ENCODE measurements at regions not wholly inside any gene's neighbourhood (a gene's known extent, or its start where the extent isn't known, plus 50 kb on each side); places are given as distances from the start of the nearest gene placed in this dataset.

DNA sequence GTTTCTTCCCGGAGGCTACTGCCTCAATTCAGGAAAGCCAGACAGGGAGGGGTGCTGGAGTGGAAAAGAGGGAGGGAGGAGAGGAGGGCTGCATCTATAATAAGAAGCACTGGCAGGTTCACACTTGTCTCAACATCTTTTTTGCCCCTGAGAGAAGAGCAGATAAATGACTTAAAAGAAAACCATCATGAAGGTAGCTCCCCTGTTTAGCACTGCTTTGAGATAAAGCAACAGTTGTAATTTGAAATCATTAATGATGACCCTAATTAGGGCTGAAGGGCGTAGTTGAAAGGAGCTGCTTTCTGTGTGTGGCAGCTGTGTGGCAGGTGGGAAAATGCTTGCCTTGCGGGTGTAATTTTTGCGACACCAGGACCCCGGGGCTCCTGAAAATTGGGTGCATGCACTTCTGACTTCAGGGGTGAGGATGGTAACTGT lies 222.8 kb upstream of the IL12A start:
- no peak overlapping the region for H3K27ac Mint-ChIP-seq
- Histone ChIP-seq H3K4me2 (peak overlapping the region; percentile 78), H3K9ac (no peak overlapping the region), H3K27ac (no peak overlapping the region), H3K79me2 (ENCODE audit: low read depth) (peaks cover 9% of the 10 kb centered on the region), H3K27me3 (peaks cover 27% of the 10 kb centered on the region), H3K9me3 (ENCODE audit: low read depth) (no peaks in the 10 kb centered on the region), H3K4me3 (peak overlapping the region; percentile 79), H3K4me1 (peaks cover 6% of the 10 kb centered on the region), H3K36me3 (no peaks in the 10 kb centered on the region), H2AFZ (replicated peaks) (peak overlapping the region; percentile 88), H3F3A (ENCODE audit: low read depth) (peaks cover 32% of the 10 kb centered on the region), H4K20me1 (ENCODE audit: low read depth) (peaks cover 6% of the 10 kb centered on the region)
- no peaks in the 10 kb centered on the region for H3K9me3 Mint-ChIP-seq
- no peaks in the 10 kb centered on the region for H3K36me3 Mint-ChIP-seq
- H3K4me1 Mint-ChIP-seq, result peaks cover 18% of the 10 kb centered on the region
- peaks cover 3% of the 10 kb centered on the region for H3K27me3 Mint-ChIP-seq (ENCODE audit: insufficient read depth, low read depth)
- H3K4me3 Mint-ChIP-seq, result peak overlapping the region; percentile 95
- no peak for DNase-seq (ENCODE audit: low spot score)
- TF ChIP-seq EZH2 (IDR thresholded peaks at IDR 0.05) (no peak), EZH2phosphoT487 (IDR thresholded peaks at IDR 0.05) (no peak)
- TF ChIP-seq, protein P1, sequence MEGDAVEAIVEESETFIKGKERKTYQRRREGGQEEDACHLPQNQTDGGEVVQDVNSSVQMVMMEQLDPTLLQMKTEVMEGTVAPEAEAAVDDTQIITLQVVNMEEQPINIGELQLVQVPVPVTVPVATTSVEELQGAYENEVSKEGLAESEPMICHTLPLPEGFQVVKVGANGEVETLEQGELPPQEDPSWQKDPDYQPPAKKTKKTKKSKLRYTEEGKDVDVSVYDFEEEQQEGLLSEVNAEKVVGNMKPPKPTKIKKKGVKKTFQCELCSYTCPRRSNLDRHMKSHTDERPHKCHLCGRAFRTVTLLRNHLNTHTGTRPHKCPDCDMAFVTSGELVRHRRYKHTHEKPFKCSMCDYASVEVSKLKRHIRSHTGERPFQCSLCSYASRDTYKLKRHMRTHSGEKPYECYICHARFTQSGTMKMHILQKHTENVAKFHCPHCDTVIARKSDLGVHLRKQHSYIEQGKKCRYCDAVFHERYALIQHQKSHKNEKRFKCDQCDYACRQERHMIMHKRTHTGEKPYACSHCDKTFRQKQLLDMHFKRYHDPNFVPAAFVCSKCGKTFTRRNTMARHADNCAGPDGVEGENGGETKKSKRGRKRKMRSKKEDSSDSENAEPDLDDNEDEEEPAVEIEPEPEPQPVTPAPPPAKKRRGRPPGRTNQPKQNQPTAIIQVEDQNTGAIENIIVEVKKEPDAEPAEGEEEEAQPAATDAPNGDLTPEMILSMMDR (IDR thresholded peaks at IDR 0.05), result no peak

DNA sequence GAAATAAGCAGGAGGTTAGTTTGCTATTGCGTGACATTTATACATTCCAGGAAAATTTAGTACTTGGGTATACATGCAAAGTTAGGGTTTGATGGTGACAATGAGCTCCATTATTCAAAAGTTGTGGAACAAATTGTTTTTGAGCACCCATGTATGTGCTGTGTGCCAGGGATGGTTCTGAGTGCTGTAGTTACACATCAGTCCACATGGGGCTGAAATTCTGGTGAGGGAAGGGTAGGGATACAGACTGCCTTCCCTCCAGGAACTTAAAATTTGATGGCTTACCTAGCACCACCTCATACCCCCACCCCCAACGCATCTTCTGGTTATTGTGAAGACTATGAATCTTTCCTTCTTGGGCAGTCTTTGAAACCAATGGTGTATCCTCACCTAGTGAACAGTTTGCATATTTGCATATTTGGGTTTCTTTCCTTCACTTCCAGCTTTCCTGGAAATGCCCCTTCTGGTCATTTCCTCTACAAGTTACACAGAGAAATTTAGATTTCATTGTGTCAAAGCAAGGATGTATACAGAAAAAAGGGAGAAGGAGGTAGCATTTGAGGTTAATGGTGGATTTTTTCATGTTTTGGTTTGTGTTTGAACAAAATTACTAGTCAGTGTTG lies 222.0 kb upstream of the IL12A start:
- TF ChIP-seq, protein P1 (IDR thresholded peaks at IDR 0.05), result peak; percentile 53
- TF ChIP-seq EZH2phosphoT487 (IDR thresholded peaks at IDR 0.05) (no peak), EZH2 (IDR thresholded peaks at IDR 0.05) (no peak)
- no peaks in the 10 kb centered on the region for H3K36me3 ChIP-seq
- peaks cover 3% of the 10 kb centered on the region for H3K27me3 Mint-ChIP-seq (ENCODE audit: insufficient read depth, low read depth)
- H2AFZ ChIP-seq (replicated peaks), result no peak overlapping the region
- no peak overlapping the region for H3K9ac ChIP-seq
- H3K4me1 ChIP-seq, result peaks cover 6% of the 10 kb centered on the region
- H3K4me3 Mint-ChIP-seq, result peak overlapping the region; percentile 95
- no peaks in the 10 kb centered on the region for H3K9me3 Mint-ChIP-seq
- H4K20me1 ChIP-seq (ENCODE audit: low read depth), result peaks cover 6% of the 10 kb centered on the region
- H3K4me2 ChIP-seq, result peak overlapping the region; percentile 78
- H3K4me3 ChIP-seq, result no peak overlapping the region
- H3K4me1 Mint-ChIP-seq, result peaks cover 18% of the 10 kb centered on the region
- peak; percentile 56 for DNase-seq (ENCODE audit: low spot score)
- no peaks in the 10 kb centered on the region for H3K9me3 ChIP-seq (ENCODE audit: low read depth)
- no peaks in the 10 kb centered on the region for H3K36me3 Mint-ChIP-seq
- peaks cover 24% of the 10 kb centered on the region for H3K27me3 ChIP-seq
- no peak overlapping the region for H3K27ac Mint-ChIP-seq
- H3K27ac ChIP-seq, result no peak overlapping the region
- peaks cover 32% of the 10 kb centered on the region for H3F3A ChIP-seq (ENCODE audit: low read depth)
- H3K79me2 ChIP-seq (ENCODE audit: low read depth), result peaks cover 9% of the 10 kb centered on the region

- no peaks in the 10 kb centered on the region for H3K27me3 Mint-ChIP-seq (ENCODE audit: insufficient read depth, low read depth)
- DNase-seq (ENCODE audit: low spot score), result no peak
- H3K9ac ChIP-seq, result no peak overlapping the region
- H3K27ac ChIP-seq, result no peak overlapping the region
- H3K4me1 ChIP-seq, result peaks cover 26% of the 10 kb centered on the region
- no peaks in the 10 kb centered on the region for H3K36me3 Mint-ChIP-seq
- TF ChIP-seq EZH2phosphoT487 (IDR thresholded peaks at IDR 0.05), result no peak
- TF ChIP-seq, protein P1 (IDR thresholded peaks at IDR 0.05), result no peak
- TF ChIP-seq EZH2 (IDR thresholded peaks at IDR 0.05), result no peak
- H3K4me1 Mint-ChIP-seq, result peaks cover 21% of the 10 kb centered on the region
- no peak overlapping the region for H3K27ac Mint-ChIP-seq
- no peak overlapping the region for H3K4me3 ChIP-seq
- no peaks in the 10 kb centered on the region for H3K9me3 ChIP-seq (ENCODE audit: low read depth)
- H2AFZ ChIP-seq (replicated peaks), result no peak overlapping the region
- H3K27me3 ChIP-seq, result peaks cover 4% of the 10 kb centered on the region
- no peaks in the 10 kb centered on the region for H3K9me3 Mint-ChIP-seq
- H3K79me2 ChIP-seq (ENCODE audit: low read depth), result peaks cover 9% of the 10 kb centered on the region
- H3K4me3 Mint-ChIP-seq, result no peak overlapping the region
- H3F3A ChIP-seq (ENCODE audit: low read depth), result peaks cover 18% of the 10 kb centered on the region
- peaks cover 4% of the 10 kb centered on the region for H4K20me1 ChIP-seq (ENCODE audit: low read depth)
- no peak overlapping the region for H3K4me2 ChIP-seq
- no peaks in the 10 kb centered on the region for H3K36me3 ChIP-seq
Observed at GRCh38 chr3:159770998-159771397, 217.6 kb upstream of the IL12A start.
